ENCODE measurements at regions not wholly inside any gene's neighbourhood (a gene's known extent, or its start where the extent isn't known, plus 50 kb on each side); places are given as distances from the start of the nearest gene placed in this dataset.

GRCh38 chr2:180781276-180781675, 199.1 kb upstream of the UBE2E3 start:
- POLR2A ChIA-PET (ENCODE audit: low non-redundant PET), result no interaction called here

GRCh38 chr2:180778291-180778690, 202.1 kb upstream of the UBE2E3 start:
- CTCF ChIA-PET, result no interaction called here

More at GRCh38 chr2:180781276-180781675, 199.1 kb upstream of the UBE2E3 start:
- Histone ChIP-seq H3K27ac (ENCODE audit: low read depth, low read length, poor library complexity, severe bottlenecking) (no peak overlapping the region), H3K36me3 (ENCODE audit: insufficient read depth, low read length, poor library complexity, severe bottlenecking) (no peaks in the 10 kb centered on the region), H3K9me3 (ENCODE audit: low read depth, low read length, poor library complexity, severe bottlenecking) (no peaks in the 10 kb centered on the region), H3K4me3 (ENCODE audit: low read depth, low read length, poor library complexity, severe bottlenecking) (no peak overlapping the region), H3K27me3 (replicated peaks; ENCODE audit: insufficient read depth, low read depth, low read length, poor library complexity) (no peaks in the 10 kb centered on the region), H3K4me1 (ENCODE audit: insufficient read depth, low read length, poor library complexity, severe bottlenecking) (no peaks in the 10 kb centered on the region)
- no peak for TF ChIP-seq EZH2 (IDR thresholded peaks at IDR 0.05; ENCODE audit: borderline replicate concordance, low read depth, low read length, poor library complexity, severe bottlenecking)
- TF ChIP-seq, protein P1, sequence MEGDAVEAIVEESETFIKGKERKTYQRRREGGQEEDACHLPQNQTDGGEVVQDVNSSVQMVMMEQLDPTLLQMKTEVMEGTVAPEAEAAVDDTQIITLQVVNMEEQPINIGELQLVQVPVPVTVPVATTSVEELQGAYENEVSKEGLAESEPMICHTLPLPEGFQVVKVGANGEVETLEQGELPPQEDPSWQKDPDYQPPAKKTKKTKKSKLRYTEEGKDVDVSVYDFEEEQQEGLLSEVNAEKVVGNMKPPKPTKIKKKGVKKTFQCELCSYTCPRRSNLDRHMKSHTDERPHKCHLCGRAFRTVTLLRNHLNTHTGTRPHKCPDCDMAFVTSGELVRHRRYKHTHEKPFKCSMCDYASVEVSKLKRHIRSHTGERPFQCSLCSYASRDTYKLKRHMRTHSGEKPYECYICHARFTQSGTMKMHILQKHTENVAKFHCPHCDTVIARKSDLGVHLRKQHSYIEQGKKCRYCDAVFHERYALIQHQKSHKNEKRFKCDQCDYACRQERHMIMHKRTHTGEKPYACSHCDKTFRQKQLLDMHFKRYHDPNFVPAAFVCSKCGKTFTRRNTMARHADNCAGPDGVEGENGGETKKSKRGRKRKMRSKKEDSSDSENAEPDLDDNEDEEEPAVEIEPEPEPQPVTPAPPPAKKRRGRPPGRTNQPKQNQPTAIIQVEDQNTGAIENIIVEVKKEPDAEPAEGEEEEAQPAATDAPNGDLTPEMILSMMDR (conservative IDR thresholded peaks at IDR 0.05; ENCODE audit: low read depth, low read length), result no peak
- CTCF ChIA-PET, result no interaction called here
- no TSS peak for BruUV-seq (replicated peaks)
- no peak for DNase-seq (ENCODE audit: low spot score)
- intact Hi-C loops (cut with micrococcal nuclease; ENCODE audit: unreplicated experiment), result no loop called here

DNA sequence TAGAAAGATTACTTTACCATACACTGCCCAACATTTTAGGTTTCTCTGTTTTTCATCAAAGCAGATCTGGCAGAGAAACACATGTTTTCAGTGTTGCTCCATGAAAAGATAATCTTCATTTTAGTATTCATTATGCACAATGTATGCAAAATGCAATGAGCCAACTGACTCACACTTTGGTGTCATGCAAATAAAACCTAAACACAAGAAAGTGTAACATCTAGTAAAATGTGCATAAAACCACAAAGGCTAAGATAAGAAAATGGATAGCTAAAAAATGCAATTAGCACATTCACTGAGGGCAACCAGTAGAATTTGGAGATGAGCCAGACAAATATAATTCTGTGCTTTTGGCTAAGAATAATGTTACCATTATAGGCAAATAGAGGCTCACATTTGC, 203.5 kb upstream of the UBE2E3 start:
- Histone ChIP-seq H3K27ac (ENCODE audit: low read depth, low read length, poor library complexity, severe bottlenecking) (no peak overlapping the region), H3K4me1 (ENCODE audit: insufficient read depth, low read length, poor library complexity, severe bottlenecking) (no peaks in the 10 kb centered on the region), H3K9me3 (ENCODE audit: low read depth, low read length, poor library complexity, severe bottlenecking) (no peaks in the 10 kb centered on the region), H3K27me3 (replicated peaks; ENCODE audit: insufficient read depth, low read depth, low read length, poor library complexity) (no peaks in the 10 kb centered on the region), H3K4me3 (ENCODE audit: low read depth, low read length, poor library complexity, severe bottlenecking) (no peak overlapping the region), H3K36me3 (ENCODE audit: insufficient read depth, low read length, poor library complexity, severe bottlenecking) (no peaks in the 10 kb centered on the region)
- ChIA-PET POLR2A (ENCODE audit: low non-redundant PET) (no interaction called here), CTCF (no interaction called here)
- TF ChIP-seq, protein P1 (conservative IDR thresholded peaks at IDR 0.05; ENCODE audit: low read depth, low read length), result no peak
- no peak for TF ChIP-seq EZH2 (IDR thresholded peaks at IDR 0.05; ENCODE audit: borderline replicate concordance, low read depth, low read length, poor library complexity, severe bottlenecking)
- BruUV-seq (replicated peaks), result no TSS peak
- peak; percentile 11 for DNase-seq (ENCODE audit: low spot score)
- intact Hi-C loops (cut with micrococcal nuclease; ENCODE audit: unreplicated experiment), result no loop called here

More at GRCh38 chr2:180778291-180778690, 202.1 kb upstream of the UBE2E3 start:
- intact Hi-C loops (cut with micrococcal nuclease; ENCODE audit: unreplicated experiment), result no loop called here
- Histone ChIP-seq H3K27me3 (replicated peaks; ENCODE audit: insufficient read depth, low read depth, low read length, poor library complexity) (no peaks in the 10 kb centered on the region), H3K4me3 (ENCODE audit: low read depth, low read length, poor library complexity, severe bottlenecking) (no peak overlapping the region), H3K4me1 (ENCODE audit: insufficient read depth, low read length, poor library complexity, severe bottlenecking) (no peaks in the 10 kb centered on the region), H3K9me3 (ENCODE audit: low read depth, low read length, poor library complexity, severe bottlenecking) (no peaks in the 10 kb centered on the region), H3K36me3 (ENCODE audit: insufficient read depth, low read length, poor library complexity, severe bottlenecking) (no peaks in the 10 kb centered on the region), H3K27ac (ENCODE audit: low read depth, low read length, poor library complexity, severe bottlenecking) (no peak overlapping the region)
- POLR2A ChIA-PET (ENCODE audit: low non-redundant PET), result no interaction called here
- DNase-seq (ENCODE audit: low spot score), result no peak
- BruUV-seq (replicated peaks), result no TSS peak
- no peak for TF ChIP-seq EZH2 (IDR thresholded peaks at IDR 0.05; ENCODE audit: borderline replicate concordance, low read depth, low read length, poor library complexity, severe bottlenecking)
- TF ChIP-seq, protein P1 (conservative IDR thresholded peaks at IDR 0.05; ENCODE audit: low read depth, low read length), result no peak

Data from A673 (cell line).